K562 (cell line): ENCODE measurements at regions not wholly inside any gene's neighbourhood (a gene's known extent, or its start where the extent isn't known, plus 50 kb on each side); places are given as distances from the start of the nearest gene placed in this dataset.

Experiments
- ATAC-seq: fragments of 200-7000 bp; cut with Tn5 transposase; 3 replicates; pipeline ENCODE4 v1.9.1; 2020; ENCODE audit warnings: moderate library complexity
- BruUV-seq: library from RNA; stranded (reverse); fragments of 400-500 nt; replicated peaks from 2 replicates; lab custom pipeline; 2021; lab: Mats Ljungman, UMichigan
- CTCF ChIA-PET: fragments of 300-600 bp; formaldehyde crosslinking; extraction: SDS; loops from one replicate; lab custom pipeline; 2021; ENCODE audit warnings: low intra/inter-chr PET ratio; lab: Yijun Ruan, JAX
- POLR2A ChIA-PET: fragments of 300-600, 350-650 bp; sonication (Branson Sonifier 250); formaldehyde crosslinking; extraction: SDS; loops from one replicate; lab custom pipeline; 2021; ENCODE audit warnings: antibody characterized with exemption, inconsistent platforms; lab: Yijun Ruan, JAX
- DNase-seq, 4 experiments: peaks; one replicate each; pipeline versions ENCODE4 v3.0.0 to v3.0.0-alpha.2; 2011 to 2018; ENCODE audit warnings: low spot score in 3 of 4, mixed read lengths in 3 of 4; ENCODE audit errors: extremely low read depth in 1 of 4
- FAIRE-seq: peaks from 2 replicates; lab custom pipeline; 2011; peaks lifted over from hg19 to GRCh38; lab: Jason Lieb, UNC
- H2AFZ ChIP-seq: 2 replicates; pipeline ENCODE4 v1.6.0; 2011; ENCODE audit warnings: low read depth, low read length, control low read depth, inconsistent platforms
- H3K27ac ChIP-seq: fragments of 200-600 bp; 3 replicates; pipeline ENCODE4 v1.8.0; 2011; ENCODE audit warnings: low read depth, mild to moderate bottlenecking, control low read depth, inconsistent platforms, low read length, moderate library complexity, mixed read lengths; ENCODE audit errors: extremely low read depth
- H3K27me3 ChIP-seq, 2 experiments: fragments of 300-600 bp in 1 of 2; 2 replicates in 1 of 2; 3 replicates in 1 of 2; pipeline versions ENCODE4 v1.6.0 to v1.8.0; 2011; ENCODE audit warnings: inconsistent platforms in 2 of 2, low read length in 2 of 2, mild to moderate bottlenecking in 1 of 2, mixed read lengths in 1 of 2, moderate library complexity in 1 of 2; ENCODE audit not compliant: control insufficient read depth in 2 of 2, insufficient read depth in 2 of 2
- H3K36me3 ChIP-seq: fragments of 300-600 bp; 3 replicates; pipeline ENCODE4 v1.8.0; 2011; ENCODE audit warnings: mild to moderate bottlenecking, low read length, inconsistent platforms; ENCODE audit not compliant: control insufficient read depth, insufficient read depth
- H3K4me1 ChIP-seq, 2 experiments: fragments of 200-600 bp in 1 of 2; replicated peaks in 1 of 2; 2 replicates in 1 of 2; 3 replicates in 1 of 2; pipeline versions ENCODE4 v1.5.1 to v1.8.0; 2011; ENCODE audit warnings: inconsistent platforms in 2 of 2, low read length in 2 of 2, mild to moderate bottlenecking in 1 of 2, mixed read lengths in 1 of 2, moderate library complexity in 1 of 2; ENCODE audit not compliant: control insufficient read depth in 2 of 2, insufficient read depth in 2 of 2
- H3K4me2 ChIP-seq: 2 replicates; pipeline ENCODE4 v1.6.1; 2011; ENCODE audit warnings: low read length, control low read depth, inconsistent platforms, mixed read lengths; ENCODE audit not compliant: insufficient read depth
- H3K4me3 ChIP-seq: fragments of 200-600 bp; sonication (generic), shearing (Covaris generic); 2 replicates; pipeline ENCODE4 v1.5.1; 2016; ENCODE audit warnings: control low read depth, inconsistent platforms
- H3K79me2 ChIP-seq: fragments of 200-600 bp; 3 replicates; pipeline ENCODE4 v1.8.0; 2011; ENCODE audit warnings: low read length, inconsistent platforms; ENCODE audit not compliant: control insufficient read depth, insufficient read depth
- H3K9ac ChIP-seq, 2 experiments: 2 replicates each; pipeline versions ENCODE4 v1.6.0 to v1.6.1; 2011; ENCODE audit warnings: low read depth in 2 of 2, low read length in 2 of 2, control low read depth in 1 of 2, inconsistent platforms in 1 of 2, mild to moderate bottlenecking in 1 of 2, mixed read lengths in 1 of 2; ENCODE audit not compliant: insufficient read depth in 1 of 2
- H3K9me1 ChIP-seq: one replicate; pipeline ENCODE4 v1.6.0; 2011; ENCODE audit warnings: inconsistent platforms, mild to moderate bottlenecking, low read length, moderate library complexity; ENCODE audit not compliant: control insufficient read depth, insufficient read depth
- H3K9me3 ChIP-seq: replicated peaks from 2 replicates; pipeline ENCODE4 v1.5.1; 2011; ENCODE audit warnings: low read depth, low read length, inconsistent platforms; ENCODE audit not compliant: control insufficient read depth, insufficient read depth
- H4K20me1 ChIP-seq: replicated peaks from 2 replicates; pipeline ENCODE4 v1.6.1; 2011; ENCODE audit warnings: low read length, inconsistent platforms, mixed read lengths; ENCODE audit not compliant: control insufficient read depth, insufficient read depth
- DPF2 ChIP-seq: fragments of 450-650 bp; IDR thresholded peaks from 2 replicates; pipeline ENCODE4 v1.6.1; 2016
- ELF4 ChIP-seq: fragments of 450-650 bp; formaldehyde crosslinking; IDR thresholded peaks from 2 replicates; pipeline ENCODE4 v1.4.0; 2022; ENCODE audit warnings: missing genetic modification characterization
- MTF1 ChIP-seq: fragments of 250-450 bp; sonication (Bioruptor Pico); IDR thresholded peaks from 2 replicates; pipeline ENCODE4 v1.9.0; 2021; ENCODE audit warnings: moderate library complexity, mild to moderate bottlenecking, inconsistent platforms, borderline replicate concordance
- RCOR1 ChIP-seq, 2 experiments: IDR thresholded peaks; 2 replicates each; pipeline ENCODE4 v1.6.1; 2012; ENCODE audit warnings: low read depth in 2 of 2, low read length in 2 of 2, borderline replicate concordance in 1 of 2, improper control_type of control experiment in 1 of 2
- SPI1 ChIP-seq: IDR thresholded peaks from 2 replicates; pipeline ENCODE4 v1.6.1; 2011; ENCODE audit warnings: low read depth, low read length, control low read depth, borderline replicate concordance
- TAF1 ChIP-seq: IDR thresholded peaks from 2 replicates; pipeline ENCODE4 v1.6.1; 2011; ENCODE audit warnings: mild to moderate bottlenecking, low read length, moderate library complexity; ENCODE audit not compliant: insufficient read depth, control insufficient read depth, severe bottlenecking; ENCODE audit errors: extremely low read depth
- TAF9B ChIP-seq: fragments of 450-650 bp; IDR thresholded peaks from 2 replicates; pipeline ENCODE4 v1.6.1; 2018; ENCODE audit warnings: mild to moderate bottlenecking; ENCODE audit not compliant: partially characterized antibody
- ZNF696 ChIP-seq: fragments of 250-450 bp; sonication (Bioruptor Pico); conservative IDR thresholded peaks from 2 replicates; pipeline ENCODE4 v1.4.0; 2020; ENCODE audit warnings: mild to moderate bottlenecking, moderate library complexity
- WGBS: fragments of 100-300 bp; shearing (Covaris generic); methylation state at CpG from one replicate; pipeline ENCODE4 v1.1.6; 2016; ENCODE audit warnings: low coverage, mixed read lengths; ENCODE audit not compliant: insufficient coverage; ENCODE audit errors: missing lambda C conversion rate; 5-methylcytosine and 5-hydroxymethylcytosine counted together
- in situ Hi-C: fragments of 300-500 bp; cut with MboI; formaldehyde crosslinking; loops from 4 replicates; pipeline ENCODE4 v1.15.0; 2018; ENCODE audit warnings: inconsistent platforms, mixed read lengths
- intact Hi-C: fragments of 100-400 bp; cut with micrococcal nuclease; formaldehyde crosslinking; loops from 2 replicates; pipeline ENCODE4 v1.14.2; 2022
- TF ChIP-seq, protein P1 (sequence below): fragments of 450-650 bp; IDR thresholded peaks from 2 replicates; pipeline ENCODE4 v1.6.1; 2018; ENCODE audit warnings: mild to moderate bottlenecking, low read depth; ENCODE audit not compliant: partially characterized antibody
- TF ChIP-seq, protein P2 (sequence below), 3 experiments: fragments of 200-800 bp in 1 of 3; sonication (Bioruptor generic) in 1 of 3; sonication (generic) in 1 of 3; formaldehyde crosslinking in 1 of 3; IDR thresholded peaks; 2 replicates each; pipeline versions ENCODE4 v1.6.1 to v1.8.0; 2016 to 2022; ENCODE audit warnings: mild to moderate bottlenecking in 2 of 3, missing compliant biosample characterization in 2 of 3, missing genetic modification characterization in 2 of 3, missing genetic modification reagents in 1 of 3
- TF ChIP-seq, protein P3 (sequence below): fragments of 250-450 bp; sonication (Bioruptor Pico); IDR thresholded peaks from 2 replicates; pipeline ENCODE4 v1.4.0; 2020; ENCODE audit warnings: mild to moderate bottlenecking, moderate library complexity
- TF ChIP-seq, protein P4 (sequence below): fragments of 250-450 bp; sonication (Bioruptor Pico); IDR thresholded peaks from 2 replicates; pipeline ENCODE4 v1.9.0; 2021; ENCODE audit warnings: mild to moderate bottlenecking, inconsistent platforms
- TF ChIP-seq, protein P5 (sequence below): IDR thresholded peaks from 2 replicates; pipeline ENCODE4 v1.6.1; 2011; ENCODE audit not compliant: insufficient read length; ENCODE audit errors: extremely low read depth
- TF ChIP-seq, protein P6 (sequence below): sonication (generic); formaldehyde crosslinking; IDR thresholded peaks from 2 replicates; pipeline ENCODE4 v1.8.0; 2022; ENCODE audit warnings: mild to moderate bottlenecking, low read depth, missing genetic modification reagents

DNA sequence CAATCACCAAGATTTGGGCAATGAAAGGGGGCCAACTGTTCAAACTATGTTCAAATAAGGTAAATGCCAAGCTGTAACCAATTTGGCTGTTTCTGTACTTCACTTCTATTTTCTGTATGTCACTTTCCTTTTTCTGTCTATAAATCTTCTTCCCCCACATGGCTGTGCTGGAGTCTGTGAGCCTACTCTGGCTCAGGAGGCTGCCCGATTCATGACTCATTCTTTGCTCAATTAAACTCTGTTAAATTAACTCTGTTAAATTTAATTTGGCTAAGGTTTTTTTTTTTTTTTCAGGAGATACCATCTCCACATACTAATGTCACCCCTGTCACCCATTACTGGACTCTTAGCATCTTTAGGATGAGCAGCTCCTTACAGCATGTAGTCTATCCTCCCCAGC is 178.8 kb upstream of the TWIST2 start:
- Histone ChIP-seq H3K4me1 (no peaks in the 10 kb centered on the region), H3K9me1 (no peaks in the 10 kb centered on the region), H3K79me2 (no peaks in the 10 kb centered on the region), H3K4me3 (no peak overlapping the region), H3K4me2 (no peak overlapping the region), H3K9me3 (no peaks in the 10 kb centered on the region), H3K27me3 (no peaks in the 10 kb centered on the region), H3K27ac (no peak overlapping the region), H3K9ac (no peak overlapping the region), H3K36me3 (no peaks in the 10 kb centered on the region)
- 0% methylated on average over 1 of the region's 1 CpG for WGBS
- BruUV-seq, result no TSS peak
- intact Hi-C loops, result no loop called here
- in situ Hi-C loops, result no loop called here
- POLR2A ChIA-PET, result no interaction called here
- TF ChIP-seq ZNF696 (no peak), DPF2 (no peak), TAF9B (no peak), MTF1 (CRISPR knock-in tag) (no peak), ELF4 (CRISPR knock-in tag) (no peak), RCOR1 (IDR thresholded peaks at IDR 0.05; ENCODE audit: borderline replicate concordance in 1 of 2, low read depth in 2 of 2, low read length in 2 of 2) (no peak), TAF1 (no peak), SPI1 (no peak)
- TF ChIP-seq, protein P1, sequence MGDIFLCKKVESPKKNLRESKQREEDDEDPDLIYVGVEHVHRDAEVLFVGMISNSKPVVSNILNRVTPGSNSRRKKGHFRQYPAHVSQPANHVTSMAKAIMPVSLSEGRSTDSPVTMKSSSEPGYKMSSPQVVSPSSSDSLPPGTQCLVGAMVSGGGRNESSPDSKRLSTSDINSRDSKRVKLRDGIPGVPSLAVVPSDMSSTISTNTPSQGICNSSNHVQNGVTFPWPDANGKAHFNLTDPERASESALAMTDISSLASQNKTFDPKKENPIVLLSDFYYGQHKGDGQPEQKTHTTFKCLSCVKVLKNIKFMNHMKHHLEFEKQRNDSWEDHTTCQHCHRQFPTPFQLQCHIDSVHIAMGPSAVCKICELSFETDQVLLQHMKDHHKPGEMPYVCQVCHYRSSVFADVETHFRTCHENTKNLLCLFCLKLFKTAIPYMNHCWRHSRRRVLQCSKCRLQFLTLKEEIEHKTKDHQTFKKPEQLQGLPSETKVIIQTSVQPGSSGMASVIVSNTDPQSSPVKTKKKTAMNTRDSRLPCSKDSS, result no peak
- TF ChIP-seq, protein P2, sequence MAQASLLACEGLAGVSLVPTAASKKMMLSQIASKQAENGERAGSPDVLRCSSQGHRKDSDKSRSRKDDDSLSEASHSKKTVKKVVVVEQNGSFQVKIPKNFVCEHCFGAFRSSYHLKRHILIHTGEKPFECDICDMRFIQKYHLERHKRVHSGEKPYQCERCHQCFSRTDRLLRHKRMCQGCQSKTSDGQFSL (CRISPR knock-in tag; IDR thresholded peaks at IDR 0.05), result no peak
- TF ChIP-seq, protein P2 (tag; IDR thresholded peaks at IDR 0.05), result no peak
- TF ChIP-seq, protein P3, sequence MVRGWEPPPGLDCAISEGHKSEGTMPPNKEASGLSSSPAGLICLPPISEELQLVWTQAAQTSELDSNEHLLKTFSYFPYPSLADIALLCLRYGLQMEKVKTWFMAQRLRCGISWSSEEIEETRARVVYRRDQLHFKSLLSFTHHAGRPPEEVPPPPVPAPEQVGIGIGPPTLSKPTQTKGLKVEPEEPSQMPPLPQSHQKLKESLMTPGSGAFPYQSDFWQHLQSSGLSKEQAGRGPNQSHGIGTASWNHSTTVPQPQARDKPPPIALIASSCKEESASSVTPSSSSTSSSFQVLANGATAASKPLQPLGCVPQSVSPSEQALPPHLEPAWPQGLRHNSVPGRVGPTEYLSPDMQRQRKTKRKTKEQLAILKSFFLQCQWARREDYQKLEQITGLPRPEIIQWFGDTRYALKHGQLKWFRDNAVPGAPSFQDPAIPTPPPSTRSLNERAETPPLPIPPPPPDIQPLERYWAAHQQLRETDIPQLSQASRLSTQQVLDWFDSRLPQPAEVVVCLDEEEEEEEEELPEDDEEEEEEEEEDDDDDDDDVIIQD, result no peak
- TF ChIP-seq, protein P4, sequence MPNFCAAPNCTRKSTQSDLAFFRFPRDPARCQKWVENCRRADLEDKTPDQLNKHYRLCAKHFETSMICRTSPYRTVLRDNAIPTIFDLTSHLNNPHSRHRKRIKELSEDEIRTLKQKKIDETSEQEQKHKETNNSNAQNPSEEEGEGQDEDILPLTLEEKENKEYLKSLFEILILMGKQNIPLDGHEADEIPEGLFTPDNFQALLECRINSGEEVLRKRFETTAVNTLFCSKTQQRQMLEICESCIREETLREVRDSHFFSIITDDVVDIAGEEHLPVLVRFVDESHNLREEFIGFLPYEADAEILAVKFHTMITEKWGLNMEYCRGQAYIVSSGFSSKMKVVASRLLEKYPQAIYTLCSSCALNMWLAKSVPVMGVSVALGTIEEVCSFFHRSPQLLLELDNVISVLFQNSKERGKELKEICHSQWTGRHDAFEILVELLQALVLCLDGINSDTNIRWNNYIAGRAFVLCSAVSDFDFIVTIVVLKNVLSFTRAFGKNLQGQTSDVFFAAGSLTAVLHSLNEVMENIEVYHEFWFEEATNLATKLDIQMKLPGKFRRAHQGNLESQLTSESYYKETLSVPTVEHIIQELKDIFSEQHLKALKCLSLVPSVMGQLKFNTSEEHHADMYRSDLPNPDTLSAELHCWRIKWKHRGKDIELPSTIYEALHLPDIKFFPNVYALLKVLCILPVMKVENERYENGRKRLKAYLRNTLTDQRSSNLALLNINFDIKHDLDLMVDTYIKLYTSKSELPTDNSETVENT (CRISPR knock-in tag), result no peak
- TF ChIP-seq, protein P5, sequence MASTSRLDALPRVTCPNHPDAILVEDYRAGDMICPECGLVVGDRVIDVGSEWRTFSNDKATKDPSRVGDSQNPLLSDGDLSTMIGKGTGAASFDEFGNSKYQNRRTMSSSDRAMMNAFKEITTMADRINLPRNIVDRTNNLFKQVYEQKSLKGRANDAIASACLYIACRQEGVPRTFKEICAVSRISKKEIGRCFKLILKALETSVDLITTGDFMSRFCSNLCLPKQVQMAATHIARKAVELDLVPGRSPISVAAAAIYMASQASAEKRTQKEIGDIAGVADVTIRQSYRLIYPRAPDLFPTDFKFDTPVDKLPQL, result no peak
- TF ChIP-seq, protein P6, sequence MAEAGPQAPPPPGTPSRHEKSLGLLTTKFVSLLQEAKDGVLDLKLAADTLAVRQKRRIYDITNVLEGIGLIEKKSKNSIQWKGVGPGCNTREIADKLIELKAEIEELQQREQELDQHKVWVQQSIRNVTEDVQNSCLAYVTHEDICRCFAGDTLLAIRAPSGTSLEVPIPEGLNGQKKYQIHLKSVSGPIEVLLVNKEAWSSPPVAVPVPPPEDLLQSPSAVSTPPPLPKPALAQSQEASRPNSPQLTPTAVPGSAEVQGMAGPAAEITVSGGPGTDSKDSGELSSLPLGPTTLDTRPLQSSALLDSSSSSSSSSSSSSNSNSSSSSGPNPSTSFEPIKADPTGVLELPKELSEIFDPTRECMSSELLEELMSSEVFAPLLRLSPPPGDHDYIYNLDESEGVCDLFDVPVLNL, result no peak
- TF ChIP-seq, all 486 proteins: peak for 0
- Histone ChIP-seq H4K20me1 (no peaks in the 10 kb centered on the region), H2AFZ (no peak overlapping the region)
- no peak for DNase-seq
- no peak for FAIRE-seq
- no peak for ATAC-seq
- CTCF ChIA-PET, result no interaction called here
